ENCODE measurements at regions not wholly inside any gene's neighbourhood (a gene's known extent, or its start where the extent isn't known, plus 50 kb on each side); places are given as distances from the start of the nearest gene placed in this dataset.

GRCh38 chr3:110253794-110254193, 817.8 kb upstream of the NECTIN3 start:
- TF ChIP-seq, protein P1, sequence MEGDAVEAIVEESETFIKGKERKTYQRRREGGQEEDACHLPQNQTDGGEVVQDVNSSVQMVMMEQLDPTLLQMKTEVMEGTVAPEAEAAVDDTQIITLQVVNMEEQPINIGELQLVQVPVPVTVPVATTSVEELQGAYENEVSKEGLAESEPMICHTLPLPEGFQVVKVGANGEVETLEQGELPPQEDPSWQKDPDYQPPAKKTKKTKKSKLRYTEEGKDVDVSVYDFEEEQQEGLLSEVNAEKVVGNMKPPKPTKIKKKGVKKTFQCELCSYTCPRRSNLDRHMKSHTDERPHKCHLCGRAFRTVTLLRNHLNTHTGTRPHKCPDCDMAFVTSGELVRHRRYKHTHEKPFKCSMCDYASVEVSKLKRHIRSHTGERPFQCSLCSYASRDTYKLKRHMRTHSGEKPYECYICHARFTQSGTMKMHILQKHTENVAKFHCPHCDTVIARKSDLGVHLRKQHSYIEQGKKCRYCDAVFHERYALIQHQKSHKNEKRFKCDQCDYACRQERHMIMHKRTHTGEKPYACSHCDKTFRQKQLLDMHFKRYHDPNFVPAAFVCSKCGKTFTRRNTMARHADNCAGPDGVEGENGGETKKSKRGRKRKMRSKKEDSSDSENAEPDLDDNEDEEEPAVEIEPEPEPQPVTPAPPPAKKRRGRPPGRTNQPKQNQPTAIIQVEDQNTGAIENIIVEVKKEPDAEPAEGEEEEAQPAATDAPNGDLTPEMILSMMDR (IDR thresholded peaks at IDR 0.05; ENCODE audit: insufficient read depth, low read length) = no peak
- no peak for TF ChIP-seq REST (IDR thresholded peaks at IDR 0.05; ENCODE audit: insufficient replicate concordance, low read depth)
- TF ChIP-seq POLR2AphosphoS5 (IDR thresholded peaks at IDR 0.05; ENCODE audit: low read depth) = no peak
- no peak for TF ChIP-seq SPI1 (IDR thresholded peaks at IDR 0.05; ENCODE audit: borderline replicate concordance, low read depth)
- no peak for TF ChIP-seq GABPA (IDR thresholded peaks at IDR 0.05; ENCODE audit: low read depth)
